HAP-1 (cell line): ENCODE measurements at regions not wholly inside any gene's neighbourhood (a gene's known extent, or its start where the extent isn't known, plus 50 kb on each side); places are given as distances from the start of the nearest gene placed in this dataset.
"Not testable (repeated sequence)": the region's sequence is repeated elsewhere in the genome, so short reads cannot be mapped to it uniquely, and the experiment has no call there.

Source experiments
- DNase-seq, 2 experiments: peaks; one replicate each; pipeline ENCODE4 v3.0.0-alpha.2; 2016 to 2020; ENCODE audit warnings: low spot score in 2 of 2
- H3K27me3 ChIP-seq: fragments of 250-450 bp; sonication (Bioruptor Pico); 2 replicates; pipeline ENCODE4 v1.5.1; 2020; ENCODE audit warnings: low read depth, mild to moderate bottlenecking, moderate library complexity
- H3K36me3 ChIP-seq: fragments of 250-450 bp; sonication (Bioruptor Pico); replicated peaks from 2 replicates; pipeline ENCODE4 v1.5.1; 2020; ENCODE audit warnings: mild to moderate bottlenecking
- H3K4me1 ChIP-seq: fragments of 250-450 bp; sonication (Bioruptor Pico); 2 replicates; pipeline ENCODE4 v1.5.1; 2020; ENCODE audit warnings: mild to moderate bottlenecking
- H3K4me3 ChIP-seq: fragments of 250-450 bp; sonication (Bioruptor Pico); 2 replicates; pipeline ENCODE4 v1.5.1; 2020; ENCODE audit warnings: mild to moderate bottlenecking, moderate library complexity
- H3K9me3 ChIP-seq: fragments of 250-450 bp; sonication (Bioruptor Pico); 2 replicates; pipeline ENCODE4 v1.5.1; 2020; ENCODE audit warnings: mild to moderate bottlenecking, moderate library complexity
- in situ Hi-C: fragments of 300-500 bp; cut with MboI; formaldehyde crosslinking; loops from 3 replicates; pipeline ENCODE4 v1.14.3; 2020; ENCODE audit warnings: low sequenced_read_pairs, inconsistent platforms, mixed read lengths

DNA sequence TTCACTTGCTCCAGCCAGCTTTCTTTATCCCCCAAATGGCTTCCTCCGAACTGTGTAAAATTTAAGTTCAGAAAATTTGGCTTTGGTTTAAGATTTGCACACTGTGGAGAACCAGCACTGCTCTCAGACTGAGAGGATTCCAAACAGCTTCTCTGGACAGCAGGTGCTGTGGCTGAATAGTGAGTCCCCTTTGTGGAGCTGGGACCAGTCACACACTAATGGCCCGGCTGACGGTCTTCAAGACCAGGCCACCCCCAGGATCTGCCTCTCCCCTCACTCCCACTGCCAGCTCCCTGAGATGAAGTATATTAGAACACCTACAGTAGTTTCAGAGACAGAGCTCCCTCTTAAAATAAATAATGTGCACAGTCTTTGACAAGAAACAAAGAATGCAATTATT, 267.3 kb downstream of the BCAT1 start:
- Histone ChIP-seq H3K27me3 (peaks cover 3% of the 10 kb centered on the region; the same call in 1 of the 2 replicates), H3K36me3 (no peaks in the 10 kb centered on the region), H3K9me3 (no peaks in the 10 kb centered on the region), H3K4me1 (peaks cover 18% of the 10 kb centered on the region), H3K4me3 (no peak overlapping the region)
- in situ Hi-C loops = no loop called here
- DNase-seq = no peak

DNA sequence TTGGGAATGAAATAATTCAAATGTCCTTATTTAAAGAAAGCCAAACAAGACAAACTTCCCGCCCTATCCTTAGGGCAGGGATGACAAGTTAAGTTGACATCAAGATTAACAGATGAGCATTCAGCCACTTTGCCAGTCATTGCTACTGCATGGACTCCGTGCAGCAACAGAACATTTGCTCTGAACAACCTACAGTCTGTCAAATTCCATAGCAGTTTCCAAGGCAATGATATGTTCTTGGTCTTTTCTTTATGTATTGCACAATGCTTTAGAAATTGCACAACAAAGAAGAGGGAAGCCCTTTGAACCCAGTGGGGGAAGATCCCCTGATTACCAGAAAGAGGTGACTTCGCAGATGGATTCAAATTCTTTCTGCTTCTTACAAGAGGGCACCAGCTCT, 269.8 kb downstream of the BCAT1 start:
- H3K4me3 ChIP-seq = no peak overlapping the region
- no peaks in the 10 kb centered on the region for H3K27me3 ChIP-seq
- in situ Hi-C loops = no loop called here
- DNase-seq = peak; percentile 47 to 84
- H3K4me1 ChIP-seq = peaks cover 18% of the 10 kb centered on the region
- H3K9me3 ChIP-seq = no peaks in the 10 kb centered on the region; the same call in 1 of the 2 replicates
- no peaks in the 10 kb centered on the region for H3K36me3 ChIP-seq

DNA sequence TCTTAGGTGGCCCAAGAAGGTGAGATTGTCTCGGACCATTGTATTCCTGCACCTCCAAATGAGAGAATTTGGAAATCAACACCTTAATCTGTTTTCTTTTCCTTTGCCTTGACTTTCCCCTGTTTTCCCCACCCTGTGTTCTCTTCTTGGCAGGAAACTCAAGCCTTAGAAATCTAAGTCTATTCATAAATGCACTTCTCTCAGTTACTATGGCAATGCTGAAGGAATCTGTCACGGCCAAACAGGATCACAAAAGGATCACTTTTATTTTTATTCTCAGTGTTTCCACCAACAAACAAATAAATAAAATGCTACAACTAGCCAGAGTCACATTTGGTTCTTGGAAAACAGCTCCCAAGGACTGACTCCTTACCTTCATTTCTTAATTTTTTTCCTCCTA, 270.5 kb downstream of the BCAT1 start:
- DNase-seq = peak; percentile 14 to 39

DNA sequence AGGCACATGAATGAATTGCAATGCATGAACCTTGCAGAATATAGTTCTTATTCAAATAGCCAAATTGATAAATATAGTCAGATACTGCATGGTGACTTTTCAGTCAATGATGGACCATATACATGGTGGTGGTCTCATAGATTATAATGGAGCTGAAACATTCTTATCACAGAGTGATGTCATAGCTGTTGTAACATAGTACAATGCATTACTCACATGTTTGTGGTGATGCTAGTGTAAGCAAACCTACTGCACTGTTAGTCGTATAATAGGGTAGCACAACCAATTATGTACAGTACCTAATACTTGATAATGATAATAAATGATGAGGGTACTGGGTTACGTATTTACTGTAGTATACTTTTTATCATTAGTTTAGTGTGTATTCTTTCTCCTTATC, 280.3 kb downstream of the BCAT1 start:
- H3K36me3 ChIP-seq = no peaks in the 10 kb centered on the region
- H3K27me3 ChIP-seq = no peaks in the 10 kb centered on the region; the same call in 1 of the 2 replicates
- no peak overlapping the region for H3K4me3 ChIP-seq
- H3K9me3 ChIP-seq = no peaks in the 10 kb centered on the region
- in situ Hi-C loops = no loop called here
- DNase-seq = no peak
- H3K4me1 ChIP-seq = no peaks in the 10 kb centered on the region

More for the DNA sequence above, 270.5 kb downstream of the BCAT1 start:
- H3K4me1 ChIP-seq = peaks cover 18% of the 10 kb centered on the region
- in situ Hi-C loops = no loop called here
- no peaks in the 10 kb centered on the region for H3K27me3 ChIP-seq
- H3K36me3 ChIP-seq = no peaks in the 10 kb centered on the region
- H3K4me3 ChIP-seq = no peak overlapping the region
- no peaks in the 10 kb centered on the region; the same call in 1 of the 2 replicates for H3K9me3 ChIP-seq

DNA sequence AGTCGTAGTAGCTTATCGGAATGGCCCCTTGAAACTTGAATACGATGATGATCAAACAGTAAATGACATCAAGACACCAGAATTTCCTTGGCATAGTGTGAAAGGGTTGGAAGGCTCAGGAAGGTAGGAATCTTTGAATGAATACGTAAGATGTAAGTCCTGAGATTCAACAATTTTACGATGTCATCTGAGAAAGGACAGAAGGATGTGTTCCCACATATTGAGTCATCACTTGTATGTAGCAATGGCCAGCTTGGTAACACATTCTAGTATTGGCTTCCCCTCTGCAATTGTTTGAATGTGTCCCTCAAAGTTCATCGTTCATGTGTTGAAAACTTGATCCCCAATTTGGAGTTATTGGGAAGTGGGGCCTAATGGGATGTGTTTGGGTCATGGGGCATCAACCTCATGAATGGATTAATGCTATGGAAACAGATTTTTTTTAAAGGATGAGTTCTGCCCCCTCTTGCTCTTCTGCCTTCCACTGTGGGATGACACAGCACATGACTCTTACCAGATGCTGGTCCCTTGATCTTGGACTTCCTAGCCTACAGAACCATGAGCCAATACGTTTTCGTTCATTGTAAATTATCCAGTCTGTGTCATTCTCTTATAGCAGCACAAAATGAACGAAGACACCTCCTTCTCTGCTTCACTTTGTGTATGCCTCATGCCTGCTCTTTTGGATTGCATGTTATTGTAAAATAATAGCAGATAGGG, 284.6 kb downstream of the BCAT1 start:
- H3K4me1 ChIP-seq = no peaks in the 10 kb centered on the region

DNA sequence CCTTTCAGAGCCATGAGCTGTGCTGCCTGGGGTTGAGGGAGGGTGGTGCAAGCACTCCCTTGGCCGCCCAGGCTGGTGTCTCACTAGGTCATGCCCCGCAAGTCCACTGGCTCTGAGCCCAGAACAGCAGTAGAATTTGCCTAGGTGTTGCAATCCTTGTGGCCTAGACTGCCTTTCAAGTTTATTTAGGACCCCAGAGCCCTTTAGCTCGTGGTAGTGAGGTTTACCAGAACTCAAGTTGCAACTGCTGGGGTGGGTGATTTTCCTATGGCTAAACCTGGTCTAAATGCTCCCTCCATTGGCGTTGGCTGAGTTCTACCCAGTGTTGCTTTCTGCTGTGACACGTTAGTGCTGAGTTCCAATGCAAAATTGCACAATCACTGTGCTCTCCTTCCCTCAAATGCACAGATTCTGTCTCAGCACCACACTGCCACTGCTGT, 287.2 kb downstream of the BCAT1 start:
- no peaks in the 10 kb centered on the region; the same call in 1 of the 2 replicates for H3K36me3 ChIP-seq
- no peak overlapping the region for H3K4me3 ChIP-seq
- in situ Hi-C loops = no loop called here
- peaks cover 2% of the 10 kb centered on the region; the same call in 1 of the 2 replicates for H3K27me3 ChIP-seq
- H3K9me3 ChIP-seq = peaks cover 6% of the 10 kb centered on the region; the same call in 1 of the 2 replicates
- DNase-seq = no peak
- no peaks in the 10 kb centered on the region for H3K4me1 ChIP-seq

More for the DNA sequence above, 284.6 kb downstream of the BCAT1 start:
- H3K4me3 ChIP-seq = no peak overlapping the region
- in situ Hi-C loops = no loop called here
- no peaks in the 10 kb centered on the region; the same call in 1 of the 2 replicates for H3K36me3 ChIP-seq
- H3K27me3 ChIP-seq = no peaks in the 10 kb centered on the region; the same call in 1 of the 2 replicates
- H3K9me3 ChIP-seq = peaks cover 1% of the 10 kb centered on the region; the same call in 1 of the 2 replicates
- no peak for DNase-seq

DNA sequence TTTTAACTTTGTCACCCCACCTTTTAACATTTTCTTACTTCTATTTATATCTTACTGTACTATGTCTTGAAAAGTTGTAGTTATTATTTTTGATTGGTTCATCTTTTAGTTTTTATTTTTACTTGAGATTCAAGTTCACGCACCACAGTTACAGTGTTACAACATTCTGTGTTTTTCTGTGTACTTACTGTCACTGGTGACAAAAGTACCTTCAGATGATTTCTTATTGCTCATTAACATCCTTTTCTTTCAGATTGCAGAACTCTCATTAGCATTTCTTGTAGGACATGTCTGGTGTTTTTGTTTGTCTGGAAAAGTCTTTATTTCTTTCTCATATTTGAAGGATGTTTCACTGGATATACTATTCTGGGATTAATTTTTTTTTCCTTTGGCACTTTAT, 289.9 kb downstream of the BCAT1 start:
- Histone ChIP-seq H3K27me3 (peaks cover 3% of the 10 kb centered on the region; the same call in 1 of the 2 replicates), H3K36me3 (no peaks in the 10 kb centered on the region; the same call in 1 of the 2 replicates), H3K9me3 (peaks cover 6% of the 10 kb centered on the region; the same call in 1 of the 2 replicates), H3K4me1 (no peaks in the 10 kb centered on the region), H3K4me3 (no peak overlapping the region)
- in situ Hi-C loops = no loop called here
- DNase-seq = no peak

DNA sequence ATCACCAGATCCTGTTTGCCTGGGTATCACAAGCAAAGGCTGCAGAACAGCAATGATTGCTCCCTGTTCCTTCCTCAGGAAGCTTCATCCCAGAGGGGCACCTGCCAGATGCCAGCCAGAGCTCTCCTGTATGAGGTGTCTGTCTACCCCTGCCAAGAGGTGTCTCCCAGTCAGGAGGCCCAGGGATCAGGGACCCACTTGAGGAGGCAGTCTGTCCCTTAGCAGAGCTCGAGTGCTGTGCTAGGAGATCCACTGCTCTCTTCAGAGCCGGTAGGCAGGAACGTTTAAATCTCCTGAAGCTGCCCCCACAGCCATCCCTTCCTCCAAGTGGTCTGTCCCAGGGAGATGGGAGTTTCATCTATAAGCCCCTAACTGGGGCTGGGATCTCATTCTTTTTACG, 294.6 kb downstream of the BCAT1 start:
- DNase-seq, H3K36me3 ChIP-seq, H3K4me1 ChIP-seq, H3K4me3 ChIP-seq, H3K9me3 ChIP-seq, in situ Hi-C loops, H3K27me3 ChIP-seq: not testable (repeated sequence)

DNA sequence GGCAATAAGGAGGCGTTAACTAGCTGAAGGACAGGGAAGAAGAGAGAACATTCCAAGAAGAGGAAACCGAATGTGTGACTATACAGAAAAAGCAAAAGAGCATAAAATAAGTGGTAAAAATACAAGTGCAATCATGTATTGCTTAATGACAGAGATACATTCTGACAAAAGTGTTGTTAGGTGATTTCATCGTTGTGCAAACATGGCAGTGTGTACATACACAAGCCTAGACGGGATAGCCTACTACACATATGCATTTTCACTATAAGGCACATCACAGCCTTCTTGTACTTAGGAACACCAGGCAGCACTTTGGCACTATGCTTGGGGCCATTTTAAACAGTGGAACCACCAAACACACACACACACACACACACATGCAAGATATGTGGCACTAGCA, 299.3 kb downstream of the BCAT1 start:
- H3K27me3 ChIP-seq = no peaks in the 10 kb centered on the region
- no peaks in the 10 kb centered on the region for H3K9me3 ChIP-seq
- no peaks in the 10 kb centered on the region for H3K4me1 ChIP-seq
- no peaks in the 10 kb centered on the region for H3K36me3 ChIP-seq
- no peak for DNase-seq
- in situ Hi-C loops = no loop called here
- H3K4me3 ChIP-seq = no peak overlapping the region

DNA sequence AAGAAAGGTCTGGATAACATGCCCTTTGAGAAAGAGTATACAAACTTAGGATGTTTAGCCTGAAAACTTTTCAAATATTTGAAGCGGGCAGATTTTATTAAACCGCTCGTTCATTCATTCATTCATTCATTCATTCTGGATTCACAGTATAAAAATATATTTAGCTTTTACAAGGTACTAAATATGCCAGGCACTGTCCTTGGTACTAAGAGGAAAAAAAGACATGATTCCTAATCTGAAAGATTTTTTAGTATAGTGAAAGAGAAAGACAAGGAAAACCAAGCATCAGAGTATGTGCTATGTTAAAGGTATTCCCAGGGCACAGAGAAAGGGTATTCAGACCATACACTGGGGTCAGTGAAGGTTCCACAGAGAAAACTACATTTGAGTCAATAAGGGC, 299.7 kb downstream of the BCAT1 start:
- H3K4me1 ChIP-seq = no peaks in the 10 kb centered on the region
- DNase-seq = no peak
- no peaks in the 10 kb centered on the region for H3K9me3 ChIP-seq
- H3K4me3 ChIP-seq = no peak overlapping the region
- in situ Hi-C loops = no loop called here
- no peaks in the 10 kb centered on the region for H3K27me3 ChIP-seq
- no peaks in the 10 kb centered on the region for H3K36me3 ChIP-seq

DNA sequence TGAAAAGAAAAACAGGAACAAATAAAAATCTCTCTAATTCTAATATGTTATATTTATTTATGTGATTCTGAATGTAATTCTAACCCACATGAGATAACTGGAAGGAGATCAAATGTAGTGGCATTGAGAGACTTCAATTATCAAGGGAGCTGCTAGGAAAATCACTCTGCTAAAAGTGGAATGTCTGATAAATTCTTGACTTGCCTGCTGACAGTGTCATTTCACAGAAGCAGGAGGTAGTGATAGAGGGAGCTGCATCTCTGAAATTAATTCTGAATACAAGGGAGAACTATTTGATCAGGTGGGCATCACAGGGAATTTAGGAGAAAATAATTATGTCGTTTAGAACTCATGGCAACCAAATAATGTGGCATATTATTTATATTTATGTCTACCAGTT, 303.6 kb downstream of the BCAT1 start:
- no peak for DNase-seq
- no peaks in the 10 kb centered on the region for H3K4me1 ChIP-seq
- no peaks in the 10 kb centered on the region for H3K27me3 ChIP-seq
- no peak overlapping the region for H3K4me3 ChIP-seq
- in situ Hi-C loops = no loop called here
- no peaks in the 10 kb centered on the region for H3K9me3 ChIP-seq
- no peaks in the 10 kb centered on the region for H3K36me3 ChIP-seq

DNA sequence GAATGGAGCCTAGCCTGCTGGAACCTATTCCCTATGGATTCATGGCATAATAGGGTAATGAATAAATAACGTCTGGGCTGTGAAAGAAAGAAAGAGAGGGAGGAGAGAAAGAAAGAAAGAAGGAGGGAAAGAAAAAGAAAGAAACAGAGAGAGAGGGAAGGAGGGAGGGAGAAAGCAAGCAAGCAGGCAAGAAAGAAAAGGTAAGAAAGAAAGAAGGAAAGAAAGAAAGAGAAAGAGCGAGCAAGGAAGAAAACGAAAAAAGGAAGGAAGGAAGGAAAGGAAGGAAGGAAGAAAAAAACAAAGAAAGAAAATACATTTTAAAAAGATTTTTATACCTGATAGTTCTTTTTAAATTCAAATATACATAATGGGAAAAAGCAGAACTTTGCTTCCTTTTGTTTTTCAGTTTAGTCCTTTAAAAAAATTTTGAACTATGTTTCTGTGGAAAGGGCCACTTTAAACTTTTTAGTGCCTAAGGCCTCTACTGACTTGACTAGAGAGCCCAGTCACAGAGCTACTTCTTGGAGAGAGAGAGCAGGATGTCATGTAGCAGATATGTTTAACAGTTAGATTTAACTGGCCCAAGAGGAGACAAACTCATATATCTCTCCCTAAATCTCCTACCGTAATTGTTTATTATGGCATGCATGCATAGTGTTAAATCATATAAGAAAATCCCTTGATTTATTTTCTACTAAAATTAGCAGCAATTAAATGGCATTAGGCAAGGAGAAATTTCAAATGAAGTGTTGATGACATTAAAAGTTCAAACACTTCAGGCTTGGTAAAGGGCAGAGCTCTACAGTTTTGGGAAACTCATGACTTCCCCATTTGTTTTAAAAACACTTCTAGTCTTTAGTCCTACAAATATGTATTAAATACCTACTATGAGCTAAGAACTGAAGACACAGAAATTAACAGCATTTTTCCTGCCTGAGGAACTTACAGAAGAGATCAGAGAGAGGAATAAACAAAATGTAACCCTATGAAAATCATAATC, 305.5 kb downstream of the BCAT1 start:
- in situ Hi-C loops = no loop called here
- no peaks in the 10 kb centered on the region for H3K9me3 ChIP-seq
- H3K4me1 ChIP-seq = no peaks in the 10 kb centered on the region
- no peaks in the 10 kb centered on the region for H3K27me3 ChIP-seq
- H3K36me3 ChIP-seq = no peaks in the 10 kb centered on the region
- no peak overlapping the region for H3K4me3 ChIP-seq
- DNase-seq = no peak

DNA sequence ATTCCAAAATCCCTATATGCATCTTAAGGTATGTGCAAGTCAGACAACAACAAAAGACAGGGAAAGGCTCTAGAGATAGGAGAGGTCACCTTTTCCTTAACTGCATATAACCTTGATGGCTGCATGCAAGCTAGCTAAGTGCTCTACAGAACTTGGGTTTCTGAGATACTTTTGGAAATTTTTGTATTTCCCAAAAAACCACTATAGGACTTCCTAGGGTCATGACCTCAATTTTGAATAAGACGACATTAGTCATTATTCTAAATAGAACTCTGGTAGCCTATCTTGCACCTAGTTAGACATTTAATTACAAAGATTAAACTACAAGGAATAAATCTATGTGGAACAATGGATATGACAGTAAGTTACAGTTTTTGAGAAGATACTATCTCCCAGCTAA, 309.3 kb downstream of the BCAT1 start:
- no peak for DNase-seq
- H3K27me3 ChIP-seq = no peaks in the 10 kb centered on the region
- peaks cover 19% of the 10 kb centered on the region for H3K4me1 ChIP-seq
- H3K9me3 ChIP-seq = no peaks in the 10 kb centered on the region
- no peaks in the 10 kb centered on the region for H3K36me3 ChIP-seq
- H3K4me3 ChIP-seq = no peak overlapping the region
- in situ Hi-C loops = no loop called here

DNA sequence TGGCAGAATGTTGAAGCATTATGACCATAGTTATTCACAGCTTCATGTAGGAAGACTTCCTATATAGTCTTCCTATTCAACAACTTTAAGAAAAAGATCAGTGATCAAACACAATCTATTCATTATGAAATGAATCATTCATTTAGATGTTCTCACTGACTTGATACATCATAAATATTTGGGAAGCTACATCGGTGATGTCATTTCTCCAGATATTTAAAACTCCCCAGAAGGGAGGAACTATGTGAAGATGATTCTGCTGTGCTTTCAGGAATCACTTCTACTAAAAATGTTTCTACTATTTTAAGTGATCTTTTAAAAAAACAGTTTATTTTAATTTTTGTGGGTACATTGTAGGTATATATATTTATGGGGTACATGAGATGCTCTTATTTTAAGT, 316.4 kb downstream of the BCAT1 start:
- Histone ChIP-seq H3K4me3 (no peak overlapping the region), H3K9me3 (no peaks in the 10 kb centered on the region), H3K4me1 (peaks cover 19% of the 10 kb centered on the region), H3K27me3 (no peaks in the 10 kb centered on the region), H3K36me3 (no peaks in the 10 kb centered on the region)
- DNase-seq = no peak
- in situ Hi-C loops = no loop called here
